Natural killer cell (primary cell): ENCODE measurements at regions not wholly inside any gene's neighbourhood (a gene's known extent, or its start where the extent isn't known, plus 50 kb on each side); places are given as distances from the start of the nearest gene placed in this dataset.

Experiments used
- ATAC-seq, 3 donors: fragments of 150-1000 bp in 2 of 3; fragments of 200-7000 bp in 1 of 3; cut with Tn5 transposase; 1 replicate in 1 of 3; 2 replicates in 2 of 3; pipeline ENCODE4 v1.10.0; 2021; ENCODE audit warnings: mild to moderate bottlenecking in 2 of 3, moderate library complexity in 2 of 3
- DNase-seq, 2 donors: peaks; one replicate each; pipeline versions ENCODE4 v3.0.0 to v3.0.0-alpha.2; 2013 to 2021; ENCODE audit warnings: mixed read lengths in 1 of 2
- H3K27ac ChIP-seq: one replicate; pipeline ENCODE4 v1.5.1; 2013; ENCODE audit warnings: mild to moderate bottlenecking, low read length
- H3K27me3 ChIP-seq: one replicate; pipeline ENCODE4 v1.6.1; 2013; ENCODE audit warnings: low read length; ENCODE audit not compliant: control insufficient read depth, insufficient read depth
- H3K36me3 ChIP-seq: one replicate; pipeline ENCODE4 v1.6.1; 2013; ENCODE audit warnings: low read length; ENCODE audit not compliant: control insufficient read depth, insufficient read depth
- H3K4me1 ChIP-seq: one replicate; pipeline ENCODE4 v1.6.1; 2013; ENCODE audit warnings: low read length; ENCODE audit not compliant: control insufficient read depth, insufficient read depth
- H3K4me3 ChIP-seq: one replicate; pipeline ENCODE4 v1.5.1; 2013; ENCODE audit warnings: low read length
- H3K9me3 ChIP-seq: one replicate; pipeline ENCODE4 v1.6.1; 2013; ENCODE audit warnings: low read length; ENCODE audit not compliant: control insufficient read depth, insufficient read depth
- H3K27ac Mint-ChIP-seq, 2 donors: one replicate each; pipeline ENCODE4 v1.8.0; 2022; ENCODE audit warnings: mild to moderate bottlenecking in 2 of 2, mixed read lengths in 2 of 2, moderate library complexity in 1 of 2
- H3K27me3 Mint-ChIP-seq, 2 donors: one replicate each; pipeline ENCODE4 v1.8.0; 2022; ENCODE audit warnings: low read depth in 2 of 2, mixed read lengths in 2 of 2
- H3K36me3 Mint-ChIP-seq: one replicate; pipeline ENCODE4 v1.8.0; 2022; ENCODE audit warnings: mixed read lengths
- H3K4me1 Mint-ChIP-seq, 2 donors: one replicate each; pipeline ENCODE4 v1.8.0; 2022; ENCODE audit warnings: mixed read lengths in 2 of 2
- H3K4me3 Mint-ChIP-seq: one replicate; pipeline ENCODE4 v1.8.0; 2022; ENCODE audit warnings: mild to moderate bottlenecking, moderate library complexity, mixed read lengths
- H3K9me3 Mint-ChIP-seq, 2 donors: one replicate each; pipeline ENCODE4 v1.8.0; 2022; ENCODE audit warnings: mixed read lengths in 2 of 2
- WGBS: methylation state at CpG from one replicate; pipeline ENCODE4 v1.1.7; 2013; ENCODE audit warnings: missing lambda C conversion rate; ENCODE audit not compliant: insufficient coverage; 5-methylcytosine and 5-hydroxymethylcytosine counted together
- intact Hi-C: fragments of 100-400 bp; cut with micrococcal nuclease; formaldehyde crosslinking; loops from one replicate; pipeline ENCODE4 v1.14.2; 2022
- TF ChIP-seq, protein P1 (sequence below): fragments of 200-600 bp; IDR thresholded peaks from one replicate; pipeline ENCODE4 v1.8.0; 2022; ENCODE audit warnings: antibody characterized with exemption

- peaks cover 4% of the 10 kb centered on the region for H3K9me3 ChIP-seq
- no peak overlapping the region for H3K27ac ChIP-seq
- H3K27me3 ChIP-seq, result no peaks in the 10 kb centered on the region
- no peaks in the 10 kb centered on the region for H3K4me1 Mint-ChIP-seq
- H3K27me3 Mint-ChIP-seq, result no peaks in the 10 kb centered on the region
- no peaks in the 10 kb centered on the region for H3K4me1 ChIP-seq
- H3K27ac Mint-ChIP-seq, result no peak overlapping the region
- DNase-seq (no peak), ATAC-seq (no peak)
- H3K4me3 ChIP-seq, result no peak overlapping the region
- intact Hi-C loops, result no loop called here
- TF ChIP-seq, protein P1, sequence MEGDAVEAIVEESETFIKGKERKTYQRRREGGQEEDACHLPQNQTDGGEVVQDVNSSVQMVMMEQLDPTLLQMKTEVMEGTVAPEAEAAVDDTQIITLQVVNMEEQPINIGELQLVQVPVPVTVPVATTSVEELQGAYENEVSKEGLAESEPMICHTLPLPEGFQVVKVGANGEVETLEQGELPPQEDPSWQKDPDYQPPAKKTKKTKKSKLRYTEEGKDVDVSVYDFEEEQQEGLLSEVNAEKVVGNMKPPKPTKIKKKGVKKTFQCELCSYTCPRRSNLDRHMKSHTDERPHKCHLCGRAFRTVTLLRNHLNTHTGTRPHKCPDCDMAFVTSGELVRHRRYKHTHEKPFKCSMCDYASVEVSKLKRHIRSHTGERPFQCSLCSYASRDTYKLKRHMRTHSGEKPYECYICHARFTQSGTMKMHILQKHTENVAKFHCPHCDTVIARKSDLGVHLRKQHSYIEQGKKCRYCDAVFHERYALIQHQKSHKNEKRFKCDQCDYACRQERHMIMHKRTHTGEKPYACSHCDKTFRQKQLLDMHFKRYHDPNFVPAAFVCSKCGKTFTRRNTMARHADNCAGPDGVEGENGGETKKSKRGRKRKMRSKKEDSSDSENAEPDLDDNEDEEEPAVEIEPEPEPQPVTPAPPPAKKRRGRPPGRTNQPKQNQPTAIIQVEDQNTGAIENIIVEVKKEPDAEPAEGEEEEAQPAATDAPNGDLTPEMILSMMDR, result no peak
- H3K4me3 Mint-ChIP-seq, result no peak overlapping the region
- peaks cover 4 to 16% of the 10 kb centered on the region in 2 donors for H3K9me3 Mint-ChIP-seq
- no peaks in the 10 kb centered on the region for H3K36me3 Mint-ChIP-seq
- H3K36me3 ChIP-seq, result no peaks in the 10 kb centered on the region
- WGBS, result no CpG with 5 or more reads among the region's 1 CpG
Measured at GRCh38 chr13:83168590-83168989, 713.7 kb downstream of the SLITRK1 start.

DNA sequence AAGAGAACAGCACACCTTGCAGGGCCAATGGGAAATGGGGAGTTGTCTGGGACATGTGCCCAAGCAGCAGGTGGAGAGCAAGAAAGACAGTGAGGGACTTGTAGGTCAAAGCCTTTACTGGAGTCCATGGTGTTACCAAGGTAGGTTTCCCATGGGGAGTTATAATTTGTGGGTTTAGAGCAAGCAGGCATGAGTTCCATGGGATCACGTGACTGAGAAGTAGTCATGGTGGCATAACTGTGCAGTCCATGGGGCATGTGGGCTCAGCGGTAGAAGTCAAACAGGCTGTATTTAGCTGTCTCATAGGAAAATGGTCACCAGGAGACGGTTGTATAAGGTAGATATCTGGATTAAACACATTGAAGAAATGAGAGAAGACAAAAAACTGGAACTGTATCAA lies 715.1 kb downstream of the SLITRK1 start:
- no peaks in the 10 kb centered on the region for H3K27me3 ChIP-seq
- no peaks in the 10 kb centered on the region for H3K4me1 ChIP-seq
- no peaks in the 10 kb centered on the region for H3K36me3 Mint-ChIP-seq
- 78% methylated on average over 3 of the region's 3 CpGs for WGBS
- H3K27me3 Mint-ChIP-seq, result no peaks in the 10 kb centered on the region
- no peak overlapping the region for H3K27ac Mint-ChIP-seq
- DNase-seq (no peak), ATAC-seq (no peak)
- H3K36me3 ChIP-seq, result no peaks in the 10 kb centered on the region
- no peak overlapping the region for H3K27ac ChIP-seq
- H3K4me3 Mint-ChIP-seq, result no peak overlapping the region
- H3K9me3 ChIP-seq, result peaks cover 4% of the 10 kb centered on the region
- intact Hi-C loops, result no loop called here
- no peaks in the 10 kb centered on the region for H3K4me1 Mint-ChIP-seq
- H3K4me3 ChIP-seq, result no peak overlapping the region
- peaks cover 4 to 13% of the 10 kb centered on the region in 2 donors for H3K9me3 Mint-ChIP-seq
- TF ChIP-seq, protein P1, result no peak

DNA sequence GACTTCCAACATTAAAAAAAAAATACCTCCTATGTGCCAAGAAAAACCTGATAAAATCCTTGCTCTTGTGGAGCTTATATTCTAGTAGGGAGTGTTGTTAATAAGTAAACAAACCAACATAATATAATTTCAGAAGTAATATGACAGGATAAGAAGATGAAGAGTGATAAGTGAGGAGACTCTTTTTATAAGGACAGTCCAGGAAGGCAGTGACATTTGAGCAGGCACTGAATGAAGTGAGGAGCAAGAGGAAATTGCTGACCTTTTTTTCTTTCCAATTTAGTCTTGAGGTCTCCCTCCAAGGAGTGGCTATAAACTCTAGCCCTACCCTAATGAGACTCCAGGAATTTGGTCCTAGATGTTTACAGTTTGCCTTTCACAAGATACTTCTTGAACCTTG lies 715.7 kb downstream of the SLITRK1 start:
- Histone ChIP-seq H3K36me3 (no peaks in the 10 kb centered on the region), H3K9me3 (peaks cover 2% of the 10 kb centered on the region), H3K27ac (no peak overlapping the region), H3K4me3 (no peak overlapping the region), H3K27me3 (no peaks in the 10 kb centered on the region), H3K4me1 (no peaks in the 10 kb centered on the region)
- H3K36me3 Mint-ChIP-seq, result no peaks in the 10 kb centered on the region
- H3K4me1 Mint-ChIP-seq, result no peaks in the 10 kb centered on the region
- H3K27me3 Mint-ChIP-seq, result no peaks in the 10 kb centered on the region
- H3K4me3 Mint-ChIP-seq, result no peak overlapping the region
- H3K9me3 Mint-ChIP-seq, result peaks cover 4 to 11% of the 10 kb centered on the region in 2 donors
- H3K27ac Mint-ChIP-seq, result no peak overlapping the region
- intact Hi-C loops, result no loop called here
- TF ChIP-seq, protein P1, result no peak
- no peak for DNase-seq
- ATAC-seq, result no peak

GRCh38 chr13:83162493-83162892 lies 719.8 kb downstream of the SLITRK1 start:
- TF ChIP-seq, protein P1, result no peak
- Mint-ChIP-seq H3K27me3 (no peaks in the 10 kb centered on the region), H3K4me1 (no peaks in the 10 kb centered on the region), H3K36me3 (no peaks in the 10 kb centered on the region), H3K9me3 (peaks cover 7 to 14% of the 10 kb centered on the region in 2 donors), H3K4me3 (no peak overlapping the region), H3K27ac (no peak overlapping the region)
- no peaks in the 10 kb centered on the region for H3K4me1 ChIP-seq
- no peak overlapping the region for H3K4me3 ChIP-seq
- no peaks in the 10 kb centered on the region for H3K27me3 ChIP-seq
- no peak for ATAC-seq
- no peak overlapping the region for H3K27ac ChIP-seq
- H3K9me3 ChIP-seq, result no peaks in the 10 kb centered on the region
- 44% methylated on average over 2 of the region's 2 CpGs for WGBS
- no peaks in the 10 kb centered on the region for H3K36me3 ChIP-seq
- intact Hi-C loops, result no loop called here
- no peak for DNase-seq
